ENCODE measurements at regions not wholly inside any gene's neighbourhood (a gene's known extent, or its start where the extent isn't known, plus 50 kb on each side); places are given as distances from the start of the nearest gene placed in this dataset.

DNA sequence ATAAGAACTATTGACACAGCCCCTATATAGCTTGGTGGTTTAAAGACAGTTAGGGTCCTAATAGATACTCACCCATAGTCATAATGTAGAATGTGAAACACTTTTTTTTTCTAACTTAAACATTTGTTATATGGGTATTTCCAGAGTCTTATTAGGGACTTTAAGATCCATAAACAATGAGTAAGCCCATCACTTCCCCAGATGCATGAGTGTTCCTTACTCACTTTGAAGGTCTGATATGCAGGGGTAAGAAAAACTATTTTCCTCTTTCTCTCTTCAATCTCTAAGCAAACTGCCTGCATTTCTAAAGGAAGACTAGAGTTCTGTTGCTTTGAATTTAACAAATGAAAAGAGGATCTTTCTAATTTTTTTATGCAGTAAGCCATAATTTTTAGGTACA is 443.6 kb upstream of the PITX2 start:
- TF ChIP-seq, protein P1, sequence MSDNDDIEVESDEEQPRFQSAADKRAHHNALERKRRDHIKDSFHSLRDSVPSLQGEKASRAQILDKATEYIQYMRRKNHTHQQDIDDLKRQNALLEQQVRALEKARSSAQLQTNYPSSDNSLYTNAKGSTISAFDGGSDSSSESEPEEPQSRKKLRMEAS (IDR thresholded peaks at IDR 0.05): no peak
- TF ChIP-seq RAD21 (IDR thresholded peaks at IDR 0.05; ENCODE audit: low read depth) (no peak), TAF1 (IDR thresholded peaks at IDR 0.05; ENCODE audit: low read depth) (no peak), FOXM1 (IDR thresholded peaks at IDR 0.05; ENCODE audit: borderline replicate concordance, low read depth) (no peak), EGR1 (IDR thresholded peaks at IDR 0.05) (no peak), NFIC (IDR thresholded peaks at IDR 0.05) (no peak), EP300 (IDR thresholded peaks at IDR 0.05; ENCODE audit: borderline replicate concordance) (no peak), CREB1 (IDR thresholded peaks at IDR 0.05; ENCODE audit: low read depth) (no peak), CEBPB (IDR thresholded peaks at IDR 0.05) (no peak), YY1 (IDR thresholded peaks at IDR 0.05; ENCODE audit: low read depth) (no peak), TEAD4 (IDR thresholded peaks at IDR 0.05) (no peak), TCF12 (IDR thresholded peaks at IDR 0.05; ENCODE audit: low read depth) (no peak)
- TF ChIP-seq, protein P2, sequence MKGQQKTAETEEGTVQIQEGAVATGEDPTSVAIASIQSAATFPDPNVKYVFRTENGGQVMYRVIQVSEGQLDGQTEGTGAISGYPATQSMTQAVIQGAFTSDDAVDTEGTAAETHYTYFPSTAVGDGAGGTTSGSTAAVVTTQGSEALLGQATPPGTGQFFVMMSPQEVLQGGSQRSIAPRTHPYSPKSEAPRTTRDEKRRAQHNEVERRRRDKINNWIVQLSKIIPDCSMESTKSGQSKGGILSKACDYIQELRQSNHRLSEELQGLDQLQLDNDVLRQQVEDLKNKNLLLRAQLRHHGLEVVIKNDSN (IDR thresholded peaks at IDR 0.05): no peak
- TF ChIP-seq, protein P3, sequence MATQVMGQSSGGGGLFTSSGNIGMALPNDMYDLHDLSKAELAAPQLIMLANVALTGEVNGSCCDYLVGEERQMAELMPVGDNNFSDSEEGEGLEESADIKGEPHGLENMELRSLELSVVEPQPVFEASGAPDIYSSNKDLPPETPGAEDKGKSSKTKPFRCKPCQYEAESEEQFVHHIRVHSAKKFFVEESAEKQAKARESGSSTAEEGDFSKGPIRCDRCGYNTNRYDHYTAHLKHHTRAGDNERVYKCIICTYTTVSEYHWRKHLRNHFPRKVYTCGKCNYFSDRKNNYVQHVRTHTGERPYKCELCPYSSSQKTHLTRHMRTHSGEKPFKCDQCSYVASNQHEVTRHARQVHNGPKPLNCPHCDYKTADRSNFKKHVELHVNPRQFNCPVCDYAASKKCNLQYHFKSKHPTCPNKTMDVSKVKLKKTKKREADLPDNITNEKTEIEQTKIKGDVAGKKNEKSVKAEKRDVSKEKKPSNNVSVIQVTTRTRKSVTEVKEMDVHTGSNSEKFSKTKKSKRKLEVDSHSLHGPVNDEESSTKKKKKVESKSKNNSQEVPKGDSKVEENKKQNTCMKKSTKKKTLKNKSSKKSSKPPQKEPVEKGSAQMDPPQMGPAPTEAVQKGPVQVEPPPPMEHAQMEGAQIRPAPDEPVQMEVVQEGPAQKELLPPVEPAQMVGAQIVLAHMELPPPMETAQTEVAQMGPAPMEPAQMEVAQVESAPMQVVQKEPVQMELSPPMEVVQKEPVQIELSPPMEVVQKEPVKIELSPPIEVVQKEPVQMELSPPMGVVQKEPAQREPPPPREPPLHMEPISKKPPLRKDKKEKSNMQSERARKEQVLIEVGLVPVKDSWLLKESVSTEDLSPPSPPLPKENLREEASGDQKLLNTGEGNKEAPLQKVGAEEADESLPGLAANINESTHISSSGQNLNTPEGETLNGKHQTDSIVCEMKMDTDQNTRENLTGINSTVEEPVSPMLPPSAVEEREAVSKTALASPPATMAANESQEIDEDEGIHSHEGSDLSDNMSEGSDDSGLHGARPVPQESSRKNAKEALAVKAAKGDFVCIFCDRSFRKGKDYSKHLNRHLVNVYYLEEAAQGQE (IDR thresholded peaks at IDR 0.05; ENCODE audit: low read depth): no peak

All from Ishikawa (cell line).